WTC11 (cell line): ENCODE measurements at regions not wholly inside any gene's neighbourhood (a gene's known extent, or its start where the extent isn't known, plus 50 kb on each side); places are given as distances from the start of the nearest gene placed in this dataset.

Experiments
- ATAC-seq: fragments of 200-7000 bp; cut with Tn5 transposase; 2 replicates; pipeline ENCODE4 v1.10.0; 2021; ENCODE audit warnings: mild to moderate bottlenecking, moderate library complexity
- CTCF ChIA-PET: fragments of 300-600 bp; sonication (Branson Sonifier 250); formaldehyde crosslinking; loops from one replicate; lab custom pipeline; 2021; ENCODE audit warnings: antibody characterized with exemption; lab: Charles Lee
- POLR2A ChIA-PET: fragments of 350-600 bp; sonication (Branson Sonifier 250); formaldehyde crosslinking; loops from one replicate; lab custom pipeline; 2021; ENCODE audit warnings: antibody characterized with exemption; lab: Charles Lee
- DNase-seq: peaks from one replicate; pipeline ENCODE4 v3.0.0; 2021; ENCODE audit warnings: low spot score
- H3K27ac Mint-ChIP-seq: 2 replicates; pipeline ENCODE4 v1.8.0; 2021; ENCODE audit warnings: mixed read lengths
- H3K27me3 Mint-ChIP-seq: 2 replicates; pipeline ENCODE4 v1.8.0; 2021; ENCODE audit warnings: low read depth, mild to moderate bottlenecking, moderate library complexity, mixed read lengths
- H3K36me3 Mint-ChIP-seq: 2 replicates; pipeline ENCODE4 v1.8.0; 2021; ENCODE audit warnings: mixed read lengths
- H3K4me1 Mint-ChIP-seq: 2 replicates; pipeline ENCODE4 v1.8.0; 2022; ENCODE audit warnings: mixed read lengths
- H3K4me3 Mint-ChIP-seq: 2 replicates; pipeline ENCODE4 v1.8.0; 2021; ENCODE audit warnings: mild to moderate bottlenecking, moderate library complexity, mixed read lengths
- H3K9me3 Mint-ChIP-seq: 2 replicates; pipeline ENCODE4 v1.8.0; 2021; ENCODE audit warnings: mixed read lengths
- AFF4 ChIP-seq: sonication (generic); formaldehyde crosslinking; IDR thresholded peaks from 2 replicates; pipeline ENCODE4 v1.8.1; 2023; ENCODE audit warnings: mild to moderate bottlenecking, missing genetic modification reagents, borderline replicate concordance
- AR ChIP-seq: fragments of 250-450 bp; sonication (Bioruptor Pico); IDR thresholded peaks from 2 replicates; pipeline ENCODE4 v1.9.0; 2021; ENCODE audit warnings: mild to moderate bottlenecking
- ATF3 ChIP-seq: sonication (generic); formaldehyde crosslinking; conservative IDR thresholded peaks from 2 replicates; pipeline ENCODE4 v1.8.1; 2022; ENCODE audit warnings: mild to moderate bottlenecking, missing genetic modification reagents
- CBFB ChIP-seq: sonication (generic); formaldehyde crosslinking; IDR thresholded peaks from 2 replicates; pipeline ENCODE4 v1.8.1; 2022; ENCODE audit warnings: mild to moderate bottlenecking, low read depth, missing genetic modification reagents
- ELF4 ChIP-seq: sonication (generic); formaldehyde crosslinking; IDR thresholded peaks from 2 replicates; pipeline ENCODE4 v1.8.1; 2022; ENCODE audit warnings: low read depth, mild to moderate bottlenecking, moderate library complexity, missing genetic modification reagents
- GTF2I ChIP-seq: fragments of 250-450 bp; sonication (Bioruptor Pico); conservative IDR thresholded peaks from 2 replicates; pipeline ENCODE4 v1.4.0; 2021; ENCODE audit warnings: mild to moderate bottlenecking
- IRF2 ChIP-seq: sonication (generic); formaldehyde crosslinking; IDR thresholded peaks from 2 replicates; pipeline ENCODE4 v1.8.0; 2022; ENCODE audit warnings: low read depth, missing genetic modification reagents, borderline replicate concordance
- PREB ChIP-seq: sonication (generic); formaldehyde crosslinking; IDR thresholded peaks from 2 replicates; pipeline ENCODE4 v1.8.1; 2022; ENCODE audit warnings: mild to moderate bottlenecking, missing genetic modification reagents, moderate library complexity, borderline replicate concordance
- SMAD4 ChIP-seq: sonication (generic); formaldehyde crosslinking; IDR thresholded peaks from 2 replicates; pipeline ENCODE4 v1.8.0; 2022; ENCODE audit warnings: mild to moderate bottlenecking, missing genetic modification reagents
- STAT6 ChIP-seq: sonication (generic); formaldehyde crosslinking; conservative IDR thresholded peaks from 2 replicates; pipeline ENCODE4 v1.8.1; 2023; ENCODE audit warnings: mild to moderate bottlenecking, low read depth, missing genetic modification reagents, moderate library complexity
- TCF7 ChIP-seq: sonication (generic); formaldehyde crosslinking; IDR thresholded peaks from 2 replicates; pipeline ENCODE4 v1.8.0; 2022; ENCODE audit warnings: mild to moderate bottlenecking, low read depth, missing genetic modification reagents, moderate library complexity
- USF2 ChIP-seq: sonication (generic); formaldehyde crosslinking; IDR thresholded peaks from 2 replicates; pipeline ENCODE4 v1.8.1; 2023; ENCODE audit warnings: mild to moderate bottlenecking, missing genetic modification reagents, moderate library complexity
- ZNF232 ChIP-seq: sonication (generic); formaldehyde crosslinking; IDR thresholded peaks from 2 replicates; pipeline ENCODE4 v1.8.0; 2022; ENCODE audit warnings: mild to moderate bottlenecking, missing genetic modification reagents
- ZNF423 ChIP-seq: fragments of 250-450 bp; sonication (Bioruptor Pico); IDR thresholded peaks from 2 replicates; pipeline ENCODE4 v2.1.2; 2022; ENCODE audit warnings: mild to moderate bottlenecking, moderate library complexity
- ZSCAN18 ChIP-seq: fragments of 250-450 bp; sonication (Bioruptor Pico); IDR thresholded peaks from 2 replicates; pipeline ENCODE4 v2.1.2; 2022; ENCODE audit warnings: mild to moderate bottlenecking, moderate library complexity

- TF ChIP-seq TCF7 (no peak), CBFB (CRISPR knock-in tag) (no peak), SMAD4 (CRISPR knock-in tag) (no peak), ZNF423 (CRISPR knock-in tag) (no peak), AFF4 (no peak), ATF3 (CRISPR knock-in tag) (no peak), STAT6 (CRISPR knock-in tag) (no peak), IRF2 (CRISPR knock-in tag) (no peak), ELF4 (no peak), PREB (no peak)
These were observed 329.3 kb upstream of the TLE4 start (continued) for GRCh38 chr9:79242489-79242888.

GRCh38 chr9:79246170-79246569, 325.6 kb upstream of the TLE4 start:
- Mint-ChIP-seq H3K4me3 (no peak overlapping the region), H3K27me3 (no peaks in the 10 kb centered on the region), H3K27ac (no peak overlapping the region), H3K36me3 (no peaks in the 10 kb centered on the region), H3K4me1 (peaks cover 45% of the 10 kb centered on the region), H3K9me3 (no peaks in the 10 kb centered on the region)
- POLR2A ChIA-PET, result no interaction called here
- CTCF ChIA-PET, result no interaction called here
- no peak for DNase-seq
- ATAC-seq, result peak; percentile 81
- TF ChIP-seq STAT6 (CRISPR knock-in tag) (no peak), AFF4 (no peak), GTF2I (no peak), AR (CRISPR knock-in tag) (no peak), ZSCAN18 (CRISPR knock-in tag) (no peak), ZNF232 (CRISPR knock-in tag) (no peak), USF2 (CRISPR knock-in tag) (no peak)
